Esophagus squamous epithelium (tissue), 5 donors: ENCODE measurements at regions not wholly inside any gene's neighbourhood (a gene's known extent, or its start where the extent isn't known, plus 50 kb on each side); places are given as distances from the start of the nearest gene placed in this dataset.
"Not testable (repeated sequence)": the region's sequence is repeated elsewhere in the genome, so short reads cannot be mapped to it uniquely, and the experiment has no call there.

Experiments used
- DNase-seq: peaks from one replicate; lab custom pipeline; 2025; lab: John Stamatoyannopoulos, UW
- H3K27ac ChIP-seq, 4 donors: fragments of 200-600 bp; sonication (generic); one replicate each; pipeline ENCODE4 v1.5.1; 2016 to 2019; ENCODE audit warnings: mild to moderate bottlenecking in 1 of 4
- H3K27me3 ChIP-seq, 4 donors: fragments of 200-600 bp; sonication (generic); 1 replicate in 3 of 4; 2 replicates in 1 of 4; pipeline versions ENCODE4 v1.5.1 to v1.6.0; 2017 to 2021; ENCODE audit warnings: antibody characterized with exemption in 1 of 4
- H3K36me3 ChIP-seq, 3 donors: fragments of 200-600 bp; sonication (generic); one replicate each; pipeline ENCODE4 v1.5.1; 2016 to 2019
- H3K4me1 ChIP-seq, 3 donors: fragments of 200-600 bp; sonication (generic); one replicate each; pipeline ENCODE4 v1.5.1; 2017 to 2019
- H3K4me3 ChIP-seq, 4 donors: fragments of 200-600 bp; sonication (generic); 1 replicate in 3 of 4; 2 replicates in 1 of 4; pipeline ENCODE4 v1.5.1; 2016 to 2019; ENCODE audit warnings: mild to moderate bottlenecking in 2 of 4, moderate library complexity in 1 of 4
- H3K9me3 ChIP-seq, 3 donors: fragments of 200-600 bp; sonication (generic); one replicate each; pipeline ENCODE4 v1.5.1; 2016 to 2019
- CTCF ChIP-seq, 6 experiments: fragments of 450-650 bp in 4 of 6; fragments of 200-600 bp in 2 of 6; sonication (generic) in 2 of 6; IDR thresholded peaks; one replicate each; pipeline ENCODE4 v1.5.1; 2016 to 2019; ENCODE audit warnings: antibody characterized with exemption in 6 of 6, mild to moderate bottlenecking in 4 of 6, moderate library complexity in 4 of 6
- POLR2A ChIP-seq, 4 donors: fragments of 450-650 bp; IDR thresholded peaks; one replicate each; pipeline ENCODE4 v1.6.1; 2017; ENCODE audit warnings: antibody characterized with exemption in 4 of 4, mild to moderate bottlenecking in 4 of 4, moderate library complexity in 3 of 4
- WGBS, 2 donors: methylation state at CpG; one replicate each; pipeline ENCODE4 v1.1.5; 2018; 5-methylcytosine and 5-hydroxymethylcytosine counted together
- intact Hi-C: fragments of 100-400 bp; cut with DNase I; formaldehyde crosslinking; loops from one replicate; pipeline ENCODE4 v1.15.0; 2022
- donor health status: DM: yes; HTN: yes; CAD: no.

GRCh38 chr1:24268555-24268954, 50.6 kb upstream of the GRHL3 start:
- H3K27me3 ChIP-seq, DNase-seq, H3K36me3 ChIP-seq, H3K9me3 ChIP-seq, H3K27ac ChIP-seq, H3K4me1 ChIP-seq, H3K4me3 ChIP-seq, intact Hi-C loops: not testable (repeated sequence)
- WGBS, 2 donors, result 67 to 88% methylated on average over 1 of the region's 1 CpG

- no peak overlapping the region for H3K27ac ChIP-seq
- H3K27me3 ChIP-seq, result no peaks in the 10 kb centered on the region
- H3K9me3 ChIP-seq, result no peaks in the 10 kb centered on the region
- intact Hi-C loops, result no loop called here
- no peak overlapping the region for H3K4me3 ChIP-seq
- TF ChIP-seq CTCF (IDR thresholded peaks at IDR 0.05), result no peak
- TF ChIP-seq POLR2A (IDR thresholded peaks at IDR 0.05), result no peak
- H3K4me1 ChIP-seq, result no peaks in the 10 kb centered on the region
- WGBS, 2 donors, result 54 to 80% methylated on average over 2 to 3 of the region's 3 CpGs
- no peaks in the 10 kb centered on the region for H3K36me3 ChIP-seq
- DNase-seq, result no peak
Measured at GRCh38 chr1:24266998-24267397, 52.2 kb upstream of the GRHL3 start.

- H3K27me3 ChIP-seq, result no peaks in the 10 kb centered on the region
- no peak overlapping the region for H3K4me3 ChIP-seq
- no peaks in the 10 kb centered on the region for H3K4me1 ChIP-seq
- H3K36me3 ChIP-seq, result no peaks in the 10 kb centered on the region
- no peak for TF ChIP-seq POLR2A (IDR thresholded peaks at IDR 0.05)
- no peak for TF ChIP-seq CTCF (IDR thresholded peaks at IDR 0.05)
- no peak for DNase-seq
- intact Hi-C loops, result no loop called here
- no peaks in the 10 kb centered on the region for H3K9me3 ChIP-seq
- H3K27ac ChIP-seq, result no peak overlapping the region
- 67 to 72% methylated on average over 8 to 9 of the region's 9 CpGs for whole genome bisulfite sequencing, 2 donors
Measured at GRCh38 chr1:24266398-24266941, 52.7 kb upstream of the GRHL3 start.

GRCh38 chr1:24263746-24264145, 55.4 kb upstream of the GRHL3 start:
- Histone ChIP-seq H3K27me3 (no peaks in the 10 kb centered on the region), H3K4me1 (no peaks in the 10 kb centered on the region), H3K9me3 (no peaks in the 10 kb centered on the region), H3K4me3 (no peak overlapping the region), H3K27ac (no peak overlapping the region), H3K36me3 (no peaks in the 10 kb centered on the region)
- TF ChIP-seq POLR2A (IDR thresholded peaks at IDR 0.05) (no peak), CTCF (IDR thresholded peaks at IDR 0.05) (no peak)
- no peak for DNase-seq
- WGBS, 2 donors, result 64 to 86% methylated on average over 1 of the region's 1 CpG
- intact Hi-C loops, result no loop called here

- DNase-seq, result no peak
- Histone ChIP-seq H3K36me3 (no peaks in the 10 kb centered on the region), H3K27ac (no peak overlapping the region), H3K9me3 (no peaks in the 10 kb centered on the region), H3K27me3 (no peaks in the 10 kb centered on the region), H3K4me1 (no peaks in the 10 kb centered on the region), H3K4me3 (no peak overlapping the region)
- 73 to 87% methylated on average over 3 to 4 of the region's 4 CpGs for WGBS, 2 donors
- TF ChIP-seq CTCF (IDR thresholded peaks at IDR 0.05) (no peak), POLR2A (IDR thresholded peaks at IDR 0.05) (no peak)
- intact Hi-C loops, result no loop called here
Measured at GRCh38 chr1:24263211-24263610, 55.9 kb upstream of the GRHL3 start.

GRCh38 chr1:24261977-24262376, 57.2 kb upstream of the GRHL3 start:
- TF ChIP-seq POLR2A (IDR thresholded peaks at IDR 0.05), result no peak
- TF ChIP-seq CTCF (IDR thresholded peaks at IDR 0.05), result no peak
- intact Hi-C loops, result no loop called here
- Histone ChIP-seq H3K36me3 (no peaks in the 10 kb centered on the region), H3K4me3 (no peak overlapping the region), H3K4me1 (no peaks in the 10 kb centered on the region), H3K27ac (no peak overlapping the region), H3K27me3 (no peaks in the 10 kb centered on the region), H3K9me3 (no peaks in the 10 kb centered on the region)
- DNase-seq, result no peak
- WGBS, 2 donors, result 76% methylated on average over 5 of the region's 5 CpGs
